ENCODE measurements at regions not wholly inside any gene's neighbourhood (a gene's known extent, or its start where the extent isn't known, plus 50 kb on each side); places are given as distances from the start of the nearest gene placed in this dataset.
"Not testable (repeated sequence)": the region's sequence is repeated elsewhere in the genome, so short reads cannot be mapped to it uniquely, and the experiment has no call there.

DNA sequence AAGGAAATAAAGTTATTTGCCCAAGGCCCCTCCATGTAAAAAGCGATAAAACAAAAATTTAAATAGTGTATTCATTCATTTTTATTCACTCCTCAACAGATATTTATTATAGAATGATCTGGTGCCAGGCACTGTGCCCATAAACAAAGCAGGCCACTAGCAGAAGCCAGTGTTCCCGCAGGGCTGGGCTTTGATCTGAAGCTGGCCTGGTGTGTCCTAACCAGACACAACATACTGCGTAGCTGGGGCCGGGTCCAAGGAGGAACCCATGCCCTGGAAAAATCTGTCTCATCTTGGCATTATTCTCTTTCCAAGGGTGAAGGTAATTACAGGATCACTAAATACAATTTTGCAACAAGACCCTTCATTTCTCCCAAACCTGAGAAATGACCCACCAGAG is 537.4 kb upstream of the CDH5 start:
- DNase-seq (ENCODE audit: insufficient read length, low spot score): no peak
- no peak for FAIRE-seq

DNA sequence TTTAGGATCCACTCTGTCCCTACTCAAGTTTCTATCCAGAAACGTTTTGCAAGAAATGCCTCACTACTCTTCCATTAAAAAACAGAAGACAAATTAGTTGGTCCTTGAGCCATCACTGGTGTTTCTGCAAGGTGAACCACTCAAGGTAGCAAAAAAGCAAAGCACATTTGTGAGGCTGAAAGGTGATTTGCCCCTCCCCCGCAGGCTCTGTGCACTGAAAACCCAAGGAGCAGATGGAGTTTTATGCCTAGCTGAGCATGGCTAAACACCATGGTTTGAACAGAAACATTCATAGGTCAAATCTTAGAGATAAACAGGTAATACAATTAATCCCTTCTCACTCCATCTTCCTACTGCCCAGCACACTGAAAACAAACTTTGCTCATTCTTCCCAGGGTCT is 538.2 kb upstream of the CDH5 start:
- DNase-seq (ENCODE audit: insufficient read length, low spot score) (no peak), FAIRE-seq (no peak)

DNA sequence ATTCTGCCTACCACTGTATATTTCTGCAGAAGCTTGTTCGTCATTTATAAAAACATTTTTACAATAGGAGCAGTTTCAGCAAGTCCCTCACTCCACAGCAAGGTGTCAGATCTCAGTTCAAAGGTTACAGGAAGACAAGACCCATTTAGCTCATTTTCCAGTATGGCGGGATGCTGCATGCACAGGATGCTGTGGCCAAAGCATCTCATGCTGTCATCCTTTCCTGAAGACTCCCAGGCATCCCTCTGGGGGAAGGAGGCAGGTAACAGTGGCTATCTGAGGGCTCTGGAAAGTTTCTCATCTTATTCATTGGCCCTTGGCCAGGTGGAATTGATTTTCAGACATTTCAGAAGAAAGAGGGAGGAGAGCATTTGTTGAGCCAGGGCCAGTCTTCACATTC is 539.3 kb upstream of the CDH5 start:
- FAIRE-seq (no peak), DNase-seq (ENCODE audit: insufficient read length, low spot score) (no peak)

DNA sequence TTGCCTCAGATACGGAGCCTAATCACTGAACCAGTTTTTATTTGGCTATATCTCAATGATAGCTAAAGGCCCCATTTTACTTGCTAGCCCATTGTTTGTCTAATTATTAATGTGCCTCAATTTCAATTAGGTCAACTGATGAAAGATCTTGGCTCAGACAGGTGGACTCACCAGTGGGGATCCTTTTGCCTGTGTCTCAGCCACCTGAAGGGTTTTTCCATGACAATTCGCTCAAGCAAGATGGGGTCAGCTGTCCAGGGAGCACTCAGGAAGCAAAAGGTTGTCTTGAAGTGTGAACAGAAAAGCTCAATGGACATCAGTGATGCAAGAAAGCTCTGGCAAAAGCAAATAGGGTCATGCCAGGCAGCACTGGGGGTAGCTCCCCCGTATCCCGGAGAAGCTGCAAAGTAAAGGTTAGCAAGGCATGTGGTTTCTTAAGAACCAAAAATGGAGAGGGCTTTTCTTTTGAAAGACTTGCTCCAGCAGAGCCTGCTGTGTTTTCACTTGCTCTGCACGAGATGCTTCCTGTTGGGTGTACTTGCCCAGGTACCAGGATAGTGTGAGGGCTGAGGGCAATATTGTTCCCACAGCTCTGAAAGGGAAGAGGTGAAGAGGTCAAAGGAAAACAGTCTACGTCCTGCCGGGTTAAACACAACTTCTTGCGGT is 541.2 kb upstream of the CDH5 start:
- DNase-seq (ENCODE audit: insufficient read length, low spot score) (no peak), FAIRE-seq (no peak)

DNA sequence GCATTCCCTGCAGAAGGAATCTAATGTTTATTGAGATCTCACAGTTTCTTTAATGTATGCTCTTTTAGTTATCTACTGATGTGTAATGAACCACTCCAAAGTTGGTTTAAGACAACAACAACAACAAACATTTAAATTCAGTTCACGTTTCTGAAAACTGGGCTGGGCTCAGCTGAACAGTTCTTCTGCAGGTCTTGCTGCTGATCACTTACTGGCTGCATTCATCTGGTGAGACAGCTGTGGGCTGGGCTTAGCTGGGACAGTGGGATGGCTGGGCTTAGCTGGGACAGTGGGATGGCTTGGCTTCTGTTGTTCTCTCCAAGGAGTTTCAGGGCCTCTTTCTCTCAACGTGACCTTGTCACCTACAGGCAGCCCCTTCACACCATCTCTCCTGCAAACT is 544.3 kb upstream of the CDH5 start:
- FAIRE-seq (no peak), DNase-seq (ENCODE audit: insufficient read length, low spot score) (no peak)

DNA sequence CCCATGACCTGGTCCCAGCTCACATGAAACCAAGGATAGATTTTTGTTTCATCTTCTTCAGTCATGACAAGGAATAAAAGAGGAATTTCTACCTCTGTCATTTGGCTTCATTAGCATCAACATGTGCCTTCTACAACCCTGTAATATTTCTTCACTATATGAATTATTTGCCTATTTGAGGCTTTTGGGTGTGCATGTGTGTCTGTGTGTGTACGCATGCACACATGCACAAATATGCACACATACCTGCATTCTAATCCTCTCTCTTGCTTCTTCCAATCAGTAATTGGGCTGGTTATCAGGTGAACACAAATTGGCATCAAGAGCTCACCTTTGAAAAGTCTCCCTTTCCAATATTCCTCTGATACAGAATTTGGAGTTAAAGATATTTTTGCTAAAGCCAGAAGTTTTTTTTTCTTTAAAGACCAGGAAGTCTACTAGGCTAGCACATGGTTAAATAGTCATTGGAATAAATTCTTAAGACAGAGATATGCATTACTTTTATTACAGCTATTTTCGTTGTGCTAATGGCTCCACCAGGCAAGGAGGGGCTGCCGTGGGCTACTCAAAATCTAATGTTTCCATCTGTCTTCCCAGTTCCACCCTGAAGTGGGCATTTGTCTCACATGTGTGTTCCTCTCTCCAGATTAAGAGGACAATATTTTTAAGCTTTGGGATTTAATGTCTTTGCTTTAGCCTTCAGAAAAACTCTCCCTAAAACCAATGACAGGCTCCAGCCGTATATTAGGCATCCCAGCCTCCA is 547.2 kb upstream of the CDH5 start:
- no peak for FAIRE-seq

DNA sequence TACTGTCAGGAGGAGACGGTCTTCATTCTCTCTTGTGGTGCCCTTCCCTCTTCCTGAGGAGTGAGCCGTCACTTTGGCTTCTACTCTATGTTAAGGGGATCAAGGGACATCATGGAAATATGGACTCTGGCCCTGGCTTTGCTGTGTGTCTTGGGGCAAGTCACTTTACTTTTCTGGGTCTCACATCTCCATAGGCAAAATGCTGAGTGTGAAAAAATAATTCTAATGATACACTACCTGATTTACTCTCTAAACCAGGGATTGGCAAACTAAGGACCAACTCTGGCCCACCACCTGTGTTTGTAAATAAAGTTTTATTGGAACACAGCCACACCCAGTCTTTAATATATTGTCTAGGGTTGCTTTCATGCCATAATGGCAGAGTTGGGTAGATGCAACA is 548.7 kb upstream of the CDH5 start:
- FAIRE-seq (no peak), DNase-seq (ENCODE audit: insufficient read length, low spot score) (no peak)

More for the DNA sequence above, 547.2 kb upstream of the CDH5 start:
- DNase-seq (ENCODE audit: insufficient read length, low spot score): no peak

DNA sequence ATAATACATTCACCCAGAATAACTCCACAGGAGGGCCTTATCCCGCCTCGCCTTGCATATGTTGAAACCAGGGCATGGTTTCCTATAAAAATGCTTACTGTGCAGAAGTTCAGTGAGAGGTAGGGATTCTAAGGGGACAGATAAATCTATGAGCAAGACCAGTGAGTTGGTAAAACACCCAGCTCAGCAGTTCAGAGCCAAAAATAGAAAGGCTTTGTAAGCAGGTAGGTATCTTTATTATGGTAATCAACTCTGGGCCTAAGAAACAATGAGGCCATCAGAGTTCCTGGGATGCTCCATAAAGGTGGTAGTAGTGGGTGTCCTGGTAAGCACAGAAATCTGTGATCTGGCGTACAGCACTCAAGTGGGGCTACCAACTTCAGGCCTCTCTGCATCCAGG is 549.4 kb upstream of the CDH5 start:
- FAIRE-seq (no peak), DNase-seq (ENCODE audit: insufficient read length, low spot score) (no peak)

DNA sequence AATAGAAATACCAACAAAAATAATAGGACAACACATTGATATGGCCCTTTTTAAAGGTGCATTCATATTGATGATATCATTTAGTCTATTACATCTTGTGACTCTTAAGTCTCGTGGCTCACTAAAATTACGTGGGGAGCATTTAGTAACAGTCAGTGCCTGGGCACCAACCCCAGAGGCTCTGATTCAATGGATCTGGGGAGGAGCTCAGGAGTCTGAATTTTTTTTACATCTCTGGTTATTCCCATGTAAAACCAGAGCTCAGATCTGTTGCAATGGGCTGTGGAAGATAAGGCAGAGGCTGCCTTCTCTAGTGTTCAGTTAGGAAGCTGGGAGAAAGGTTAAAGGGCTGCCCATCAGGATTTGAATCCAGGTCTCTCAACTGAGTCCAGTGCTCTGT is 549.9 kb upstream of the CDH5 start:
- FAIRE-seq: no peak
- DNase-seq (ENCODE audit: insufficient read length, low spot score): no peak

DNA sequence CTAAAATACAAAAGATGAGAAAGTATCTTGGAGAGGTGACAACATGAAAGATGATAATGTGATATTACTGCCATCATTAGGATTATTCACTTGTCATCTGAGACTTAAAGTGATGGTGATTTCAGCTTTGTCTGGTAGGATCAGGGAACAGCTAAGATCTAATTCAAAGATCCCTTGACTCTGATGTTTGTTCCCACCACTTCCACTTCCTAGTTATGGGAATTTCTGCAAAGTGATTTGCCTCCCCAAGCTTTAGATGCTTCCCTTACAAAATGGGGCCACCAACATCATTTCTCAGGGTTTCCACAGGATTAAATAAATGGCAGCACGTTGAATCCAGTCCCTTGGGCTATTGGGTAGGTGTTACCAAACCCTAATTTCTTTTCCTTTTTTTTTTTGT is 550.8 kb upstream of the CDH5 start:
- no peak for FAIRE-seq

DNA sequence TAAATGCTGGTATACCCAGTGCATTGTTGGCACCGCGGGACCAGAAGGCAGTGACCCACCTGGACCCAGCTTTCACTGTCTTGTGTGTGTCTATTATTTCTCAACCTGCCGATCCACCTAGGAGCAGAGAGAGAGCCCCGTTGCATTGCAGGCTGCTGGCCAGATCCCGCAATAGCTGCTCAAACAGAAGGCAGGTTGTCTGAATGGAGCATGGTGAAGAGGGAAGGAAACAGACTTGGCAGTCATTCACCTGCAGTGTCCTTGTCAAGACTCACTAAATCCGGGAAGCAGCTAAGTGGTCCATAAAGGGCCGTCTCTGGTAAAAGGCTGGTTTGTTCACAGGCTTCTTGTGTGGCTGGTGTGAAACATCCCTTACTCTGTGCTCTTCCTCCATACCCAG is 552.6 kb upstream of the CDH5 start:
- FAIRE-seq; DNase-seq (ENCODE audit: insufficient read length, low spot score): not testable (repeated sequence)

More for the DNA sequence above, 550.8 kb upstream of the CDH5 start:
- DNase-seq (ENCODE audit: insufficient read length, low spot score): no peak

DNA sequence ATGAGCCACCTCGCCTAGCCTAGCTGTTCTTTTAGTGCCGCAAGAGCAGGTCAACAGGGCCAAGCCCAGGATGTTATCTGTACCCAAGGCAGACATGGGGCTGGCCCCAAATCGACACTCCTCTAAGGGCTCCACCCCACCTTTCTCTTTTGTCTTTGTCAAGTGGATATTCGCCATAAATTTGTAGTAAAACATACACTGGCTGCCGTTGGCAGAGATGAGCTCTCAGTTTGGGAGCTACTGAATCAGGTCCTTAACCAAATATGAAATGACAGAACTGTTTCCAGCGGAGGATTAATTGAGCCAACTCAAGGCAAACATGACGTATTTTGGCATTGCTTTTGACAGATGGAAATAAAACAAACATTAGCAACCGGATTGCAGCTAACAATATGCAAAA is 556.9 kb upstream of the CDH5 start:
- FAIRE-seq: no peak
- no peak for DNase-seq (ENCODE audit: insufficient read length, low spot score)

DNA sequence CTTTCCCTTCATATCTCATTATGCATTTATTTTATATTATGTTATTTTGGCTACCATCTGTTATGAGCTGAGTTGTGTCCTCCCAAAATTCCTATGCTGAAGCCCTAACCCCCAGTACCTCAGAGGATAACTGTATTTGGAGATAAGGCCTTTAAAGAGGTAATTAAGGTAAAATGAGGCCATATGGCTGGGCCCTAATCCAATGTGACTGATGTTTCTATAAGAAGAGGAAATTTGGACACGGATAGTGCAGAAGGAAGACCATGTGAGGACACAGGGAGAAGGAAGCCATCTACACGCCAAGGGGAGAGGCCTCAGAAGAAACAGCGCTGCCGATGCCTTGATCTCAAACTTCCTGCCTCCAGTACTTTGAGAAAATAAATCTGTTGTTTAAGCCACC is 557.7 kb upstream of the CDH5 start:
- FAIRE-seq (no peak), DNase-seq (ENCODE audit: insufficient read length, low spot score) (no peak)

DNA sequence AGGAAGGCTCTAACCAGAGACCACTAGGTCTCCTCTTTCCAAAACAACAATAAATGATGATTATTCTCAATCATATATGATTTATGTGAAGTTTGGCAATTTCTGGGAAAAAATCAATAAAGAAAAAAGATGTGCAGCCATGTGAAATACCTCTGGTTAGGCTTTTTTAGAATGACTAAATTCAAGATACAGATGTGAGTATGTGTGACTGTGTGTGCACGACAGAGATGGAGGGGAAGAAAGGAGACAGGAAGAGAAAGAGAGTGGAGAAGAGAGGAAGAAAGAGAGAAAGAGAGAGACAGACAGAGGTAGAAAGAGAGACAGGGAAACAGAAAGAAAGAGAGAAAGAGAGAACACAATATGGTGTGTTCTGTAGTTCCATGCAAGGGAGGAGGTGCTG is 558.6 kb upstream of the CDH5 start:
- DNase-seq (ENCODE audit: insufficient read length, low spot score): no peak
- no peak for FAIRE-seq

DNA sequence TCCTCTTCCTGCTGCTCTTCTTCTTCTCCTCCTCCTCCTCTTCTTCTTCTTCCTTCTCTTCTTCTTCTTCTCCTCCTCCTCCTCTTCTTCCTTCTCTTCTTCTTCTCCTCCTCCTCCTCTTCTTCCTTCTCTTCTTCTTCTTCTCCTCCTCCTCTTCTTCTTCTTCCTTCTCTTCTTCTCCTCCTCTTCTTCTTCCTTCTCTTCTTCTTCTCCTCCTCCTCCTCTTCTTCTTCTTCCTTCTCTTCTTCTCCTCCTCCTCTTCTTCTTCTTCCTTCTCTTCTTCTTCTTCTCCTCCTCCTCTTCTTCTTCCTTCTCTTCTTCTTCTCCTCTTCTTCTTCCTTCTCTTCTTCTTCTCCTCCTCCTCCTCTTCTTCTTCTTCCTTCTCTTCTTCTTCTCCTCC is 560.8 kb upstream of the CDH5 start:
- not testable (repeated sequence) for FAIRE-seq; DNase-seq (ENCODE audit: insufficient read length, low spot score)

DNA sequence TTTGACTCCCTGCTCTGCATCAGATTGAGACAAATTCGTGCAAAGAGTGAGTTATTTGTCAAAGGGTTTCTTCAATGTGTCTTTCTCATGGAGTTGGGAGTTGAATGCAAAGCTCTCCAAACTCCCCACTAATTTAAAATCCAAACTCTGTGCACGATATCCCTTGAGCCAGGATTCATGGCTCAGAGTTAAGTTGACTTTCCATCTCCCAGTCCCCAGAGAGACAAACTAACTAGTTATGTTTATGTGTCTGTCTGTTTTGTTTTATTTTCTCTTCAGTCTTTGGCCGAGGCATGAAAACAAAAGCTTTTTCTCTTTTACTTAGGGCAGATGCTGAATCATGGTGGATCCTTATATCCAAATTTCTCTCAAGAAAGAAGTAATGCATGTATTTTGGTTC is 570.0 kb upstream of the CDH5 start:
- DNase-seq (ENCODE audit: insufficient read length, low spot score) (no peak), FAIRE-seq (no peak)

DNA sequence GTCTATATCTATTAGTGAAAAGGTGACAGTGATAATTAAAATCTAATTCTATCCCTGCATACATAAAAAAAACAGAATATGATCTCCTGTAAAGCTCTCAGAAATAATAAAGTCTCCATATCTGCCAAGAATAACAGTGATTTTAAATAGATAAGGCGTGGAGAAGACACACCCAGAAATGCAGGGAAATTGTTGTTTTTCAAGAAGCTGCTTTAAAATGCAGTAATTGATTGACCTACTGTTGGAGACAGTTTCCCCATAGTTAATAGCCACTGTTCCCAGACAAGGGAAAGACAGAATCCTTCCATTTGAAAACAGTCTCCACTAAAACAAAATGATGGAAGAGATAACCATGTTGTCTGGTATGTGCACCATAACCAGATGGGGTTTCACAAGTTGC is 571.5 kb upstream of the CDH5 start:
- no peak for FAIRE-seq

DNA sequence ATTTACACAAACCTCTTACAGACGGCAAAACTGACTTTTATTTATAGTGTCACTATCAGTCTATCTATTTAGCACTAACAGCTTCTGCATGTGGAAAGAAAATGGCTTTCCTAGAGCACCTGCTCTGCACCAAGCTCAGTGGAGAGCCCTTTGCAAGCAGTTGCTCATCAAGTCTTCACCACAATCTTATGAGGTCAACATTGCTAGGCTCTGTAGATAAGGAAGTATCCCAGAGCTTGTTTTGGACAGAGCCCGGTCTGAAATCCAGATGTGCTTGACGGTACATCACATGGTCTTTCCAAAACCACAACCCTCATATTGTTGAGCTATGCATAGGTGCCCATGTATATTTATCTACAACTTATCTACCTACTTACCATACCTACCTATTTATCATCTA is 572.7 kb upstream of the CDH5 start:
- FAIRE-seq: no peak
- DNase-seq (ENCODE audit: insufficient read length, low spot score): no peak

More for the DNA sequence above, 571.5 kb upstream of the CDH5 start:
- DNase-seq (ENCODE audit: insufficient read length, low spot score): no peak

DNA sequence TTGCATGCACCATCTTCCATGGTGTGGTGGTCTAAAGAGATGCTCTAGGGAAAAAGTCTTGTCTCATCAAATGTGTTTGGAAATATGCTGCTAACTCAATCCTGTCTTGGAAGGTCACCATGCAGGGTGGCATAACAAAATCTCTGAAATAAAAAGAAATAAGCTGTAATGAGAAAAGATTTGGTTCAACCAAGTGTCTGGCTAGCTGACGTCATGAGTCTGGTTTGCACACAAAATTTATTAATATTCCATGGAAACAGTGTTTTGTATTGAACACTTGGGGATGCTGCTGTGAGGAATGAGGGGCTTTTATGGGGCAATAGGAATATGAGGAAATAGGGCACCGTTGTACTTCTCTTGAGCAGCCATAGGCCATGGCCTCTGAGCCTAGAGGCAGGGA is 575.7 kb upstream of the CDH5 start:
- FAIRE-seq (no peak), DNase-seq (ENCODE audit: insufficient read length, low spot score) (no peak)

DNA sequence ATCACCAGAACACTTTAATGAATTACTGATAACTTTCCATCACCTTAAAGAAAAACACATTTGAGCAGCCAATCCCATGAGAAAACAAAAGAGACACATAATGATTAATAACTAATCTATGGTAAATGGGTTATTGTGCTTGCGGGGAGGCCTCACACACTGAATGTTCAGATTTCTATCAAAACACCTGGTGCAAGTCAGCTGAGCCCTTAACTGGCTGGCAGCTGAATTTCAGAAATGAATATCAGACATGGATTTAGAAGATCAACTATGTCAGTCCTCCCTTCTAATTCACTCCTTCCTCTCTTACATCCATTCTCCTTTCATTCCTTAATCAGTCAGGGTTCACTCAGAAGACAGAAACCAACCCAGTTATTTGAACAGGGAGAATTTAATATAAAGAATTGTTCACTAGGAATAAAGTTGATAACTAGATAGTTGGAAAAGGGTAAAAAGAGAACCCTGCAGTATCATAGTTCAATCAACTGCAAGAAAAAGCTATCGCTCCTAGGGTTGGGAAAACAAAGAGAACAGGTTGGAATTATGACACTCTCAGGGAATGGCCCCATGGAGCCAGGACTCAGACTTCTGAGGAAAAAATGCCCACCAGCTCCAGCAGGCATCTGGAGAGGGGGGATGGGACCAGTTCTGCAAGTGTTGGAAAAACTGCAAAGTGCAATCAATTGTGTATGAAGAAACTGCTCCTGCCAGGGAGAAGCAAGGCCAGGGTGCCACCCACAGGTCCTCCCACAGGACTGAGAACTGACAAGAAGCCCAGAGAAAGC is 577.1 kb upstream of the CDH5 start:
- no peak for FAIRE-seq
- DNase-seq (ENCODE audit: insufficient read length, low spot score): no peak

DNA sequence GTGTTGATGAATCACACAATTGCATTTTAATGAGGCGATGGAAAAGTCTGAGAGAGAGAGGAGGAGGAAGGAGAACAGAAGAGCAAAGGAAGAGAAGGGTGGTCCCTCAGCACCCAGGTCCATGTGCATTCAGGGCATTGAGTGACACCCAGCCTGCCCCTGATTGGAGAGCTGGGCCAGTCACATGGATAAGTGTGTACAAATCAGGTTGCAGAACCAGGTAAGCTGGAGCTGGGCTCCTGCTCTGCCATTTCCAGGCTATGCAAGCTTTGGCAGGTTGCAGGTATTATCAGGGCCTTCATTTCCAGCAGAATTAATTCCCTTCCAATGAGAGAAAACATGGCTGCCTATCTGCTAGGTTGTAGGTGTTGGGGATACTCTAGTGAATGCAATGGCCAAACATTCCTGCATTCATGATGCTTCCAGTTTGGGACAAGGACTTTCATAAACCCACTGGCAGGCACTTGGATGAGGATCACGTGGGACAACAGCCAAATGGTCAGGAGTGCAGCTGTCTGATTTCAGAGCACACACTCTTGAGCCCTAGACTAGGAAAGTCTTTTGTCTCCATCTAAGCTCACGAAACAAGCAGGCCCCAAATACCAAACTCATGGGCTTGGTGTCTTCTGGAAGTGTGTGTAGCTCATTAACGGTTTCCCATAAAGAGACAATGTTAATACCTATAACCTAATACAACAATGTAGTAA is 577.9 kb upstream of the CDH5 start:
- DNase-seq (ENCODE audit: insufficient read length, low spot score) (no peak), FAIRE-seq (no peak)

All from GM19239 (cell line).